SK-N-SH (cell line): ENCODE measurements at regions not wholly inside any gene's neighbourhood (a gene's known extent, or its start where the extent isn't known, plus 50 kb on each side); places are given as distances from the start of the nearest gene placed in this dataset.
A peak's percentile ranks its signal among the peaks of the same experiment; 100 is the strongest.

Source experiments
- CTCF ChIA-PET: fragments of 300-600, 350-600 bp; formaldehyde crosslinking; extraction: SDS; loops from one replicate; lab custom pipeline; 2021; lab: Yijun Ruan, JAX
- POLR2A ChIA-PET: fragments of 350-600 bp; sonication (Branson Sonifier 250); formaldehyde crosslinking; extraction: SDS; loops from one replicate; lab custom pipeline; 2020; ENCODE audit warnings: antibody characterized with exemption, inconsistent platforms; lab: Yijun Ruan, JAX
- DNase-seq: peaks from one replicate; pipeline ENCODE4 v3.0.0; 2012
- H2AFZ ChIP-seq: fragments of 200-600 bp; sonication (generic); 2 replicates; pipeline ENCODE4 v1.8.1; 2016; ENCODE audit warnings: antibody characterized with exemption, mild to moderate bottlenecking, low read depth
- H3F3A ChIP-seq: fragments of 200-600 bp; sonication (generic); replicated peaks from 2 replicates; pipeline ENCODE3; 2016; ENCODE audit warnings: antibody characterized with exemption, mild to moderate bottlenecking; ENCODE audit not compliant: insufficient read depth
- H3K27ac ChIP-seq, 2 experiments: fragments of 200-500 bp in 1 of 2; fragments of 200-600 bp in 1 of 2; sonication (Bioruptor generic) in 1 of 2; sonication (generic), shearing (Covaris generic) in 1 of 2; 2 replicates each; pipeline versions ENCODE4 v1.5.1 to v1.6.1; 2014 to 2016; ENCODE audit warnings: low read depth in 2 of 2, inconsistent platforms in 1 of 2, low read length in 1 of 2, mild to moderate bottlenecking in 1 of 2, mixed read lengths in 1 of 2
- H3K27me3 ChIP-seq: fragments of 200-600 bp; sonication (generic), shearing (Covaris generic); 2 replicates; pipeline ENCODE4 v1.6.1; 2016; ENCODE audit warnings: mixed run types; ENCODE audit not compliant: insufficient read depth
- H3K36me3 ChIP-seq, 2 experiments: fragments of 200-500 bp in 1 of 2; fragments of 200-600 bp in 1 of 2; sonication (Bioruptor generic) in 1 of 2; sonication (generic) in 1 of 2; replicated peaks in 1 of 2; 2 replicates each; pipeline versions ENCODE3 to v1.5.1; 2014 to 2016; ENCODE audit warnings: low read length in 1 of 2, mild to moderate bottlenecking in 1 of 2; ENCODE audit not compliant: insufficient read depth in 2 of 2, control insufficient read depth in 1 of 2
- H3K4me1 ChIP-seq, 2 experiments: fragments of 200-500 bp in 1 of 2; fragments of 200-600 bp in 1 of 2; sonication (Bioruptor generic) in 1 of 2; sonication (generic), shearing (Covaris generic) in 1 of 2; 2 replicates each; pipeline versions ENCODE4 v1.5.1 to v1.6.1; 2014 to 2016; ENCODE audit warnings: low read depth in 1 of 2, low read length in 1 of 2, mixed run types in 1 of 2; ENCODE audit not compliant: insufficient read depth in 2 of 2, control insufficient read depth in 1 of 2
- H3K4me2 ChIP-seq: fragments of 200-600 bp; sonication (generic), shearing (Covaris generic); 2 replicates; pipeline ENCODE4 v1.6.1; 2017; ENCODE audit warnings: mixed run types
- H3K4me3 ChIP-seq, 2 experiments: fragments of 200-500 bp in 1 of 2; fragments of 200-600 bp in 1 of 2; sonication (Bioruptor generic) in 1 of 2; sonication (generic), shearing (Covaris generic) in 1 of 2; 2 replicates each; pipeline versions ENCODE4 v1.5.1 to v1.8.1; 2014 to 2016; ENCODE audit warnings: low read depth in 2 of 2, inconsistent platforms in 1 of 2, low read length in 1 of 2, mild to moderate bottlenecking in 1 of 2, mixed read lengths in 1 of 2, moderate library complexity in 1 of 2
- H3K79me2 ChIP-seq: fragments of 200-600 bp; sonication (generic); 2 replicates; pipeline ENCODE4 v1.8.1; 2017; ENCODE audit warnings: mild to moderate bottlenecking; ENCODE audit not compliant: insufficient read depth
- H3K9ac ChIP-seq: fragments of 200-600 bp; sonication (generic); 2 replicates; pipeline ENCODE4 v1.6.1; 2017; ENCODE audit warnings: mixed run types
- H3K9me2 ChIP-seq: fragments of 200-600 bp; sonication (generic); 2 replicates; pipeline ENCODE4 v1.6.1; 2017; ENCODE audit warnings: mixed run types
- H3K9me3 ChIP-seq: fragments of 200-600 bp; sonication (generic); 2 replicates; pipeline ENCODE4 v1.6.1; 2017; ENCODE audit warnings: mixed run types, mild to moderate bottlenecking, moderate library complexity
- H4K20me1 ChIP-seq: fragments of 200-600 bp; sonication (generic); 2 replicates; pipeline ENCODE4 v1.6.1; 2017; ENCODE audit warnings: mild to moderate bottlenecking, mixed run types; ENCODE audit not compliant: insufficient read depth
- CHD2 ChIP-seq: fragments of 150-350 bp; IDR thresholded peaks from 2 replicates; pipeline ENCODE4 v1.6.1; 2018; ENCODE audit warnings: low read length; ENCODE audit not compliant: partially characterized antibody
- FOSL2 ChIP-seq: IDR thresholded peaks from 2 replicates; pipeline ENCODE4 v1.4.0; 2012; ENCODE audit warnings: low read depth, mild to moderate bottlenecking, moderate library complexity, borderline replicate concordance
- JUND ChIP-seq: IDR thresholded peaks from 2 replicates; pipeline ENCODE4 v1.4.0; 2012
- POLR2AphosphoS5 ChIP-seq: IDR thresholded peaks from 2 replicates; pipeline ENCODE4 v1.6.1; 2012; ENCODE audit warnings: low read depth, low read length
- RXRA ChIP-seq: IDR thresholded peaks from 2 replicates; pipeline ENCODE4 v1.4.0; 2012; ENCODE audit warnings: low read depth, mild to moderate bottlenecking, borderline replicate concordance
- TCF12 ChIP-seq: IDR thresholded peaks from 2 replicates; pipeline ENCODE4 v1.4.0; 2012
- TF ChIP-seq, protein P1 (sequence below): fragments of 150-350 bp; IDR thresholded peaks from 2 replicates; pipeline ENCODE4 v1.6.1; 2016; ENCODE audit warnings: mild to moderate bottlenecking, low read depth, low read length
- TF ChIP-seq, protein P2 (sequence below): IDR thresholded peaks from 2 replicates; pipeline ENCODE4 v1.6.1; 2012; ENCODE audit warnings: mild to moderate bottlenecking, low read depth, low read length, moderate library complexity
- TF ChIP-seq, protein P3 (sequence below): IDR thresholded peaks from 2 replicates; pipeline ENCODE4; 2012
- TF ChIP-seq, protein P4 (sequence below): IDR thresholded peaks from 2 replicates; pipeline ENCODE4 v1.4.0; 2012; ENCODE audit warnings: low read depth
- TF ChIP-seq, protein P5 (sequence below): fragments of 200-600 bp; sonication (generic); IDR thresholded peaks from 2 replicates; pipeline ENCODE4 v1.6.1; 2017; ENCODE audit warnings: antibody characterized with exemption, mild to moderate bottlenecking, moderate library complexity
- TF ChIP-seq, protein P6 (sequence below): IDR thresholded peaks from 2 replicates; pipeline ENCODE4 v1.4.0; 2012; ENCODE audit warnings: low read depth, borderline replicate concordance

DNA sequence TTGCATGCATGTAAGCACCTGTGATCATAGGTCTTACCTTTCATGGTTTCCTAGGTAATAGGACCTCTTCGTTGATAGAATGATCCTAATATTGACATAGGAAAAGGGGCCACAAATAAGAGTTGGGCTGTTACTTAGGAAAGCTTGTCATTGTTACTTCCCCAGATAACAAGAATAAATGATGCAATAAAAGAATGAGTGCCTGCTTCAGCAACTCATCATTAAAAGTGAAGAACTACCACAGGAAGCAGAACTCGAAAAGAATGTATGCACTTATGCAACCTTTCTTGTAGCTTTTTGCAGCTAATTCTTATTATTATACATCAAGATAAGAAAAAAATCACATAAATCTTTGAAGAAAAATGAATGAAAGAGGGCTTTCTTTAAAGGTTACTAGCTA is 548.6 kb downstream of the LTN1 start (continued):
- TF ChIP-seq, protein P1, sequence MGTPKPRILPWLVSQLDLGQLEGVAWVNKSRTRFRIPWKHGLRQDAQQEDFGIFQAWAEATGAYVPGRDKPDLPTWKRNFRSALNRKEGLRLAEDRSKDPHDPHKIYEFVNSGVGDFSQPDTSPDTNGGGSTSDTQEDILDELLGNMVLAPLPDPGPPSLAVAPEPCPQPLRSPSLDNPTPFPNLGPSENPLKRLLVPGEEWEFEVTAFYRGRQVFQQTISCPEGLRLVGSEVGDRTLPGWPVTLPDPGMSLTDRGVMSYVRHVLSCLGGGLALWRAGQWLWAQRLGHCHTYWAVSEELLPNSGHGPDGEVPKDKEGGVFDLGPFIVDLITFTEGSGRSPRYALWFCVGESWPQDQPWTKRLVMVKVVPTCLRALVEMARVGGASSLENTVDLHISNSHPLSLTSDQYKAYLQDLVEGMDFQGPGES, result no peak
- TF ChIP-seq, protein P2, sequence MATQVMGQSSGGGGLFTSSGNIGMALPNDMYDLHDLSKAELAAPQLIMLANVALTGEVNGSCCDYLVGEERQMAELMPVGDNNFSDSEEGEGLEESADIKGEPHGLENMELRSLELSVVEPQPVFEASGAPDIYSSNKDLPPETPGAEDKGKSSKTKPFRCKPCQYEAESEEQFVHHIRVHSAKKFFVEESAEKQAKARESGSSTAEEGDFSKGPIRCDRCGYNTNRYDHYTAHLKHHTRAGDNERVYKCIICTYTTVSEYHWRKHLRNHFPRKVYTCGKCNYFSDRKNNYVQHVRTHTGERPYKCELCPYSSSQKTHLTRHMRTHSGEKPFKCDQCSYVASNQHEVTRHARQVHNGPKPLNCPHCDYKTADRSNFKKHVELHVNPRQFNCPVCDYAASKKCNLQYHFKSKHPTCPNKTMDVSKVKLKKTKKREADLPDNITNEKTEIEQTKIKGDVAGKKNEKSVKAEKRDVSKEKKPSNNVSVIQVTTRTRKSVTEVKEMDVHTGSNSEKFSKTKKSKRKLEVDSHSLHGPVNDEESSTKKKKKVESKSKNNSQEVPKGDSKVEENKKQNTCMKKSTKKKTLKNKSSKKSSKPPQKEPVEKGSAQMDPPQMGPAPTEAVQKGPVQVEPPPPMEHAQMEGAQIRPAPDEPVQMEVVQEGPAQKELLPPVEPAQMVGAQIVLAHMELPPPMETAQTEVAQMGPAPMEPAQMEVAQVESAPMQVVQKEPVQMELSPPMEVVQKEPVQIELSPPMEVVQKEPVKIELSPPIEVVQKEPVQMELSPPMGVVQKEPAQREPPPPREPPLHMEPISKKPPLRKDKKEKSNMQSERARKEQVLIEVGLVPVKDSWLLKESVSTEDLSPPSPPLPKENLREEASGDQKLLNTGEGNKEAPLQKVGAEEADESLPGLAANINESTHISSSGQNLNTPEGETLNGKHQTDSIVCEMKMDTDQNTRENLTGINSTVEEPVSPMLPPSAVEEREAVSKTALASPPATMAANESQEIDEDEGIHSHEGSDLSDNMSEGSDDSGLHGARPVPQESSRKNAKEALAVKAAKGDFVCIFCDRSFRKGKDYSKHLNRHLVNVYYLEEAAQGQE, result no peak

DNA sequence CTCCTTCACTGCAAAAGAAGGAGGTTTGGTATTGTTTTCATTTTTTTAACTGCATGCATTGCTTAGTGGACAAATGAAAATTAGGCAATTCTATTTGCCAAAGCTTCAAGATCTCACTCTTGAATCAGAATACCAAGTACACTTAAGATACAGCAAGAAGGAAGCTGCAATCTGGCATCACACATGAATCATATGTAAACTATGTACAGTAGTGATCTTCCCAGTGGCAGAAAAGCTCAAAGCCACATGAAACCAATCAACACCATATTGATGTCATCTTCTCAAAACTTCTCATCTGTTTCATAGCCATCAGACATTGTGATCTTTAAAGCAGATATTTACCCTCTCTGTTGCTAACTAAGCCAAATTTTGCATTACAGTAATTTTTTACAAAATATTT is 550.1 kb downstream of the LTN1 start:
- no peaks in the 10 kb centered on the region for H3K9me3 ChIP-seq
- H3K4me1 ChIP-seq, result peaks cover 3 to 6% of the 10 kb centered on the region in 2 experiments; a peak in 1 of 4 replicates
- no peak overlapping the region for H2AFZ ChIP-seq
- H3K4me2 ChIP-seq, result no peak overlapping the region
- no peaks in the 10 kb centered on the region for H3K79me2 ChIP-seq
- peak overlapping the region; percentile 24 to 55; a peak in 2 of 4 replicates for H3K27ac ChIP-seq
- H3K27me3 ChIP-seq, result no peaks in the 10 kb centered on the region
- CTCF ChIA-PET, result no interaction called here
- H3K36me3 ChIP-seq, result no peaks in the 10 kb centered on the region
- H3K9ac ChIP-seq, result no peak overlapping the region
- H3K9me2 ChIP-seq, result no peaks in the 10 kb centered on the region
- TF ChIP-seq, protein P1, result no peak
- TF ChIP-seq, protein P3, sequence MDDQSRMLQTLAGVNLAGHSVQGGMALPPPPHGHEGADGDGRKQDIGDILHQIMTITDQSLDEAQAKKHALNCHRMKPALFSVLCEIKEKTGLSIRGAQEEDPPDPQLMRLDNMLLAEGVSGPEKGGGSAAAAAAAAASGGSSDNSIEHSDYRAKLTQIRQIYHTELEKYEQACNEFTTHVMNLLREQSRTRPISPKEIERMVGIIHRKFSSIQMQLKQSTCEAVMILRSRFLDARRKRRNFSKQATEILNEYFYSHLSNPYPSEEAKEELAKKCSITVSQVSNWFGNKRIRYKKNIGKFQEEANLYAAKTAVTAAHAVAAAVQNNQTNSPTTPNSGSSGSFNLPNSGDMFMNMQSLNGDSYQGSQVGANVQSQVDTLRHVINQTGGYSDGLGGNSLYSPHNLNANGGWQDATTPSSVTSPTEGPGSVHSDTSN, result peak; percentile 45; the same call in 1 of the 2 replicates
- TF ChIP-seq FOSL2, result peak; percentile 18; the same call in 1 of the 2 replicates
- TF ChIP-seq TCF12, result peak; percentile 78
- TF ChIP-seq CHD2, result no peak
- TF ChIP-seq, protein P4, sequence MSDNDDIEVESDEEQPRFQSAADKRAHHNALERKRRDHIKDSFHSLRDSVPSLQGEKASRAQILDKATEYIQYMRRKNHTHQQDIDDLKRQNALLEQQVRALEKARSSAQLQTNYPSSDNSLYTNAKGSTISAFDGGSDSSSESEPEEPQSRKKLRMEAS, result no peak
- TF ChIP-seq RXRA, result no peak
- TF ChIP-seq POLR2AphosphoS5, result no peak
- TF ChIP-seq, protein P5, sequence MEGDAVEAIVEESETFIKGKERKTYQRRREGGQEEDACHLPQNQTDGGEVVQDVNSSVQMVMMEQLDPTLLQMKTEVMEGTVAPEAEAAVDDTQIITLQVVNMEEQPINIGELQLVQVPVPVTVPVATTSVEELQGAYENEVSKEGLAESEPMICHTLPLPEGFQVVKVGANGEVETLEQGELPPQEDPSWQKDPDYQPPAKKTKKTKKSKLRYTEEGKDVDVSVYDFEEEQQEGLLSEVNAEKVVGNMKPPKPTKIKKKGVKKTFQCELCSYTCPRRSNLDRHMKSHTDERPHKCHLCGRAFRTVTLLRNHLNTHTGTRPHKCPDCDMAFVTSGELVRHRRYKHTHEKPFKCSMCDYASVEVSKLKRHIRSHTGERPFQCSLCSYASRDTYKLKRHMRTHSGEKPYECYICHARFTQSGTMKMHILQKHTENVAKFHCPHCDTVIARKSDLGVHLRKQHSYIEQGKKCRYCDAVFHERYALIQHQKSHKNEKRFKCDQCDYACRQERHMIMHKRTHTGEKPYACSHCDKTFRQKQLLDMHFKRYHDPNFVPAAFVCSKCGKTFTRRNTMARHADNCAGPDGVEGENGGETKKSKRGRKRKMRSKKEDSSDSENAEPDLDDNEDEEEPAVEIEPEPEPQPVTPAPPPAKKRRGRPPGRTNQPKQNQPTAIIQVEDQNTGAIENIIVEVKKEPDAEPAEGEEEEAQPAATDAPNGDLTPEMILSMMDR, result no peak
- TF ChIP-seq JUND, result peak; percentile 44
- TF ChIP-seq, protein P6, sequence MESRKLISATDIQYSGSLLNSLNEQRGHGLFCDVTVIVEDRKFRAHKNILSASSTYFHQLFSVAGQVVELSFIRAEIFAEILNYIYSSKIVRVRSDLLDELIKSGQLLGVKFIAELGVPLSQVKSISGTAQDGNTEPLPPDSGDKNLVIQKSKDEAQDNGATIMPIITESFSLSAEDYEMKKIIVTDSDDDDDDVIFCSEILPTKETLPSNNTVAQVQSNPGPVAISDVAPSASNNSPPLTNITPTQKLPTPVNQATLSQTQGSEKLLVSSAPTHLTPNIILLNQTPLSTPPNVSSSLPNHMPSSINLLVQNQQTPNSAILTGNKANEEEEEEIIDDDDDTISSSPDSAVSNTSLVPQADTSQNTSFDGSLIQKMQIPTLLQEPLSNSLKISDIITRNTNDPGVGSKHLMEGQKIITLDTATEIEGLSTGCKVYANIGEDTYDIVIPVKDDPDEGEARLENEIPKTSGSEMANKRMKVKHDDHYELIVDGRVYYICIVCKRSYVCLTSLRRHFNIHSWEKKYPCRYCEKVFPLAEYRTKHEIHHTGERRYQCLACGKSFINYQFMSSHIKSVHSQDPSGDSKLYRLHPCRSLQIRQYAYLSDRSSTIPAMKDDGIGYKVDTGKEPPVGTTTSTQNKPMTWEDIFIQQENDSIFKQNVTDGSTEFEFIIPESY, result no peak
- TF ChIP-seq, all 33 proteins: peak for 4
- POLR2A ChIA-PET, result no interaction called here
- Histone ChIP-seq H3K4me3 (no peak overlapping the region), H3F3A (peaks cover 18% of the 10 kb centered on the region), H4K20me1 (no peaks in the 10 kb centered on the region)
- no peak for DNase-seq
